AG09319 (cell line): ENCODE measurements at regions not wholly inside any gene's neighbourhood (a gene's known extent, or its start where the extent isn't known, plus 50 kb on each side); places are given as distances from the start of the nearest gene placed in this dataset.

Experiments used
- DNase-seq: peaks from one replicate; pipeline ENCODE4 v3.0.0-alpha.2; 2010; ENCODE audit warnings: low read depth; ENCODE audit errors: extremely low read depth
- TF ChIP-seq, protein P1 (sequence below): IDR thresholded peaks from 2 replicates; pipeline ENCODE4 v1.5.1; 2011; ENCODE audit warnings: low read depth, mild to moderate bottlenecking, inconsistent platforms, low read length, moderate library complexity

GRCh38 chr3:117916839-117917238 lies 1117.8 kb downstream of the IGSF11 start:
- DNase-seq, result no peak
- TF ChIP-seq, protein P1, sequence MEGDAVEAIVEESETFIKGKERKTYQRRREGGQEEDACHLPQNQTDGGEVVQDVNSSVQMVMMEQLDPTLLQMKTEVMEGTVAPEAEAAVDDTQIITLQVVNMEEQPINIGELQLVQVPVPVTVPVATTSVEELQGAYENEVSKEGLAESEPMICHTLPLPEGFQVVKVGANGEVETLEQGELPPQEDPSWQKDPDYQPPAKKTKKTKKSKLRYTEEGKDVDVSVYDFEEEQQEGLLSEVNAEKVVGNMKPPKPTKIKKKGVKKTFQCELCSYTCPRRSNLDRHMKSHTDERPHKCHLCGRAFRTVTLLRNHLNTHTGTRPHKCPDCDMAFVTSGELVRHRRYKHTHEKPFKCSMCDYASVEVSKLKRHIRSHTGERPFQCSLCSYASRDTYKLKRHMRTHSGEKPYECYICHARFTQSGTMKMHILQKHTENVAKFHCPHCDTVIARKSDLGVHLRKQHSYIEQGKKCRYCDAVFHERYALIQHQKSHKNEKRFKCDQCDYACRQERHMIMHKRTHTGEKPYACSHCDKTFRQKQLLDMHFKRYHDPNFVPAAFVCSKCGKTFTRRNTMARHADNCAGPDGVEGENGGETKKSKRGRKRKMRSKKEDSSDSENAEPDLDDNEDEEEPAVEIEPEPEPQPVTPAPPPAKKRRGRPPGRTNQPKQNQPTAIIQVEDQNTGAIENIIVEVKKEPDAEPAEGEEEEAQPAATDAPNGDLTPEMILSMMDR, result no peak

- no peak for DNase-seq
- TF ChIP-seq, protein P1, result no peak
Measured at GRCh38 chr3:117919621-117920020, 1115.0 kb downstream of the IGSF11 start.

DNA sequence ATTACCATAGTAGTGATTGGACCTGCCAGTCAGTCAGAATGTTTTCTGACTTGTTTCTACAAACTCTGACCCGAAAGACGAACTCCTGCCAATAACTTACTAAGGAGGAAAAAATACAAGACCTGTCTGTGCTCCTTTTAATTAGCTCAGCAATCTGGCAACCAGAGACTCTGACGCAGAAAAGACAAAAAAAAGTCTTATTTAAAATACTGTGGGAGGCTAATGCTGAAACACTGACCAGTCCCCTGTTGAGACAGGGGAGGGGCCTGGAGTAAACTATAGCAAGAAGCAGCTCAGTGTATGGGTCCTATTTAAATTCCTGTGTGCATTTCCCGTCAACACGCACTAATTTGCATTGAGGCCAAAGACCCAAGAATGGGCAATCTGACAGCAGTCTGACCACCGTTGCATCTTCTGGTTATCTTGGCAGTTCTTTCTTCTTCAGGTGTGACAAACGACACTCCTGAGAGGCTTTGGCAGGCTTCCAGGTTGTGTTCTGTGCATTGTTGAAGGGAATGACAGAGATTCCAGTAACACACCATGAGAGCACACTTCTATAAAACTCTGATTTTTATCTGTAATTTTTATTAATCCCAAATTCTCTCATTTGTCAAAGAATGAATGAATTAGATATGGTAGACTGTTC lies 1114.3 kb downstream of the IGSF11 start:
- no peak for DNase-seq
- TF ChIP-seq, protein P1, result no peak

DNA sequence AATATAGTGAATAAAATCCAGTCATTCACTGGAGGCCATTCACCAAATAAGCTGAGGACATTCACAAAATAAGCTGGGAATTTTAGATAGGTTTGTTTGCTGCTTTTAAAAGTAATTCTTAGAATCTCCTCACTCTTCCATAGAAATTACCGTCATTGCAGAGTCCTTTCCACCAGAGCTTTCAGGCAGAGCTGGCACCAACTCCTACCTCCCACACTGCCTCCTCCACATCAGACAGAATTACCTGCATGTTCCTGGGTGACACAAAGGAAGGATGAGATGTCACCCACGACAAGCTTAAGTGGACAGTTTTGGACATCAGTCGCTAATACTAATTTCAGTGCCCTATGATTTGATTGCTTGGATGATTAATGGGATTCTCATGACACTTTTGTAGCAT lies 1113.2 kb downstream of the IGSF11 start:
- DNase-seq, result no peak
- TF ChIP-seq, protein P1, result no peak

DNA sequence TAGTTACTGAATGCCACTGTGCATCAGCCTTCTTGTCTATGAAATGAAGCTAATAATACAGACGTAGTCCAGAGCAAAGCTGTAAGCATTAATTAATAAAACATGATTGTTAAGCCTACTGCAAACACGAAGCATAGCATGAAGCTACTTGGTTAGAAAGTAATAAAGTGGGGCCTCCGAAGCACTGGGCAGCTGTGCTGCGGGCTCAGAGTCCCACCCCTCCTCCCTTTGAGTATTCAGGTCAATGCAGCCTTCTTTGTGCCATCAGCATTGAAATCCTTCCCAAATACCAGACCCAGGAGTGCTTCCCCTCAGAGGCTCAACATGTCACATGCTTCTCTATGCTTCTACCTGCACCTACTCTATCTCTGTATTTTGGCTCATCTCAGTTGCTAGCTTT lies 1112.6 kb downstream of the IGSF11 start:
- TF ChIP-seq, protein P1, result no peak
- no peak for DNase-seq

GRCh38 chr3:117926819-117927218 lies 1107.8 kb downstream of the IGSF11 start:
- TF ChIP-seq, protein P1, result no peak
- DNase-seq, result no peak

DNA sequence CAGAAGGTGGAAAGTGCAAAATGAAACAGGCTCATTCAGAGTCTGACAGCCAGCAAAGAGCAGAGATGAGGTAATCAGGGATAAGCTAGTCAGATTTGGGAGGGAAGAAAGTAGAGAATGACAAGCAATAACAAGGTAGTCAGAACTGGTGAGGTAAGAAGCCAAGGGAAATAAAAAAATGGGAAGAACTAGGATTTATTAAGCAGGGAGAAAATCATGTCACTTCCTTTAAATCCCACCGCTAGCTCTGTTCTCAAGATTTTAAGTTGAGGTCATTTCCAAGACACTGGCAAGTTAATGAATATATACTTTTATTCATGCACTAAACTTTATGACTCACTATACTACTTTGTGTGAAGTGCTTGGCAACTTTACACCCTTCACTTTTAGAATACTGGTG lies 1106.8 kb downstream of the IGSF11 start:
- TF ChIP-seq, protein P1, result no peak
- no peak for DNase-seq
